ENCODE measurements at regions not wholly inside any gene's neighbourhood (a gene's known extent, or its start where the extent isn't known, plus 50 kb on each side); places are given as distances from the start of the nearest gene placed in this dataset.

GRCh38 chr2:81334046-81334445, 1029.5 kb upstream of the LRRTM1 start:
- TF ChIP-seq CTCF (IDR thresholded peaks at IDR 0.05; ENCODE audit: low read length) (no peak), EZH2 (IDR thresholded peaks at IDR 0.05; ENCODE audit: borderline replicate concordance, low read length) (no peak)
